Trophoblast cell (in vitro differentiated cells and primary cell): ENCODE measurements at regions not wholly inside any gene's neighbourhood (a gene's known extent, or its start where the extent isn't known, plus 50 kb on each side); places are given as distances from the start of the nearest gene placed in this dataset.

Experiments
- DNase-seq, 2 donors: peaks; one replicate each; pipeline ENCODE4 v3.0.0-alpha.2; 2016
- H2AFZ ChIP-seq: 2 replicates; pipeline ENCODE4 v1.6.1; 2013; ENCODE audit warnings: low read length, moderate library complexity, mild to moderate bottlenecking; ENCODE audit not compliant: insufficient read depth, poor library complexity
- H2AK5ac ChIP-seq: 2 replicates; pipeline ENCODE4 v1.6.1; 2013; ENCODE audit warnings: mild to moderate bottlenecking, low read length
- H2BK120ac ChIP-seq: 2 replicates; pipeline ENCODE4 v1.6.1; 2013; ENCODE audit warnings: low read length, mild to moderate bottlenecking, moderate library complexity; ENCODE audit not compliant: insufficient read depth, poor library complexity
- H2BK12ac ChIP-seq: 2 replicates; pipeline ENCODE4 v1.6.1; 2013; ENCODE audit warnings: mild to moderate bottlenecking, low read length, moderate library complexity
- H2BK5ac ChIP-seq: 2 replicates; pipeline ENCODE4 v1.6.1; 2013; ENCODE audit warnings: low read length, low read depth, moderate library complexity, mild to moderate bottlenecking; ENCODE audit not compliant: poor library complexity
- H3K14ac ChIP-seq: 2 replicates; pipeline ENCODE4 v1.6.1; 2013; ENCODE audit warnings: mild to moderate bottlenecking, low read length
- H3K18ac ChIP-seq: 2 replicates; pipeline ENCODE4 v1.6.1; 2013; ENCODE audit warnings: mild to moderate bottlenecking, low read length
- H3K23ac ChIP-seq: 2 replicates; pipeline ENCODE4 v1.6.1; 2013; ENCODE audit warnings: low read length
- H3K27ac ChIP-seq: 2 replicates; pipeline ENCODE4 v1.5.1; 2013; ENCODE audit warnings: low read depth, mild to moderate bottlenecking, inconsistent platforms, low read length, moderate library complexity
- H3K27me3 ChIP-seq: 2 replicates; pipeline ENCODE4 v1.6.1; 2013; ENCODE audit warnings: inconsistent platforms, mild to moderate bottlenecking, low read length, moderate library complexity; ENCODE audit not compliant: insufficient read depth
- H3K36me3 ChIP-seq, 2 experiments: 1 replicate in 1 of 2; 2 replicates in 1 of 2; pipeline ENCODE4 v1.6.1; 2013; ENCODE audit warnings: low read length in 2 of 2, mild to moderate bottlenecking in 2 of 2, moderate library complexity in 1 of 2; ENCODE audit not compliant: insufficient read depth in 2 of 2, control insufficient read depth in 1 of 2
- H3K4ac ChIP-seq: 2 replicates; pipeline ENCODE4 v1.6.1; 2013; ENCODE audit warnings: low read depth, mild to moderate bottlenecking, low read length, moderate library complexity
- H3K4me1 ChIP-seq, 2 experiments: 1 replicate in 1 of 2; 2 replicates in 1 of 2; pipeline ENCODE4 v1.6.1; 2013; ENCODE audit warnings: low read length in 2 of 2, mild to moderate bottlenecking in 2 of 2, moderate library complexity in 1 of 2; ENCODE audit not compliant: insufficient read depth in 2 of 2, control insufficient read depth in 1 of 2
- H3K4me2 ChIP-seq: 2 replicates; pipeline ENCODE4 v1.6.1; 2013; ENCODE audit warnings: inconsistent platforms, mild to moderate bottlenecking, low read length, moderate library complexity
- H3K4me3 ChIP-seq: 2 replicates; pipeline ENCODE4 v1.5.1; 2013; ENCODE audit warnings: mild to moderate bottlenecking, low read depth, low read length, inconsistent platforms
- H3K79me1 ChIP-seq: one replicate; pipeline ENCODE4 v1.6.1; 2013; ENCODE audit warnings: low read length
- H3K79me2 ChIP-seq: 2 replicates; pipeline ENCODE4 v1.6.1; 2013; ENCODE audit warnings: low read length, mild to moderate bottlenecking; ENCODE audit not compliant: control insufficient read depth, insufficient read depth, poor library complexity
- H3K9ac ChIP-seq: 2 replicates; pipeline ENCODE4 v1.6.1; 2013; ENCODE audit warnings: mild to moderate bottlenecking, low read length
- H3K9me3 ChIP-seq: 2 replicates; pipeline ENCODE4 v1.6.1; 2013; ENCODE audit warnings: low read depth, mild to moderate bottlenecking, control low read depth, inconsistent platforms, low read length; ENCODE audit not compliant: insufficient read depth
- H4K12ac ChIP-seq: 2 replicates; pipeline ENCODE4 v1.6.1; 2013; ENCODE audit warnings: low read depth, mild to moderate bottlenecking, low read length, moderate library complexity
- H4K8ac ChIP-seq: 2 replicates; pipeline ENCODE4 v1.6.1; 2013; ENCODE audit warnings: low read depth, mild to moderate bottlenecking, low read length, moderate library complexity
- H4K91ac ChIP-seq: one replicate; pipeline ENCODE4 v1.6.1; 2013; ENCODE audit warnings: low read depth, mild to moderate bottlenecking, low read length, moderate library complexity
- WGBS: extraction: QIAGEN DNeasy Blood & Tissue Kit; methylation state at CpG from one replicate; pipeline ENCODE4 v1.1.7; 2013; ENCODE audit warnings: missing lambda C conversion rate; ENCODE audit not compliant: insufficient read length, insufficient coverage; ENCODE audit errors: extremely low coverage; 5-methylcytosine and 5-hydroxymethylcytosine counted together

DNA sequence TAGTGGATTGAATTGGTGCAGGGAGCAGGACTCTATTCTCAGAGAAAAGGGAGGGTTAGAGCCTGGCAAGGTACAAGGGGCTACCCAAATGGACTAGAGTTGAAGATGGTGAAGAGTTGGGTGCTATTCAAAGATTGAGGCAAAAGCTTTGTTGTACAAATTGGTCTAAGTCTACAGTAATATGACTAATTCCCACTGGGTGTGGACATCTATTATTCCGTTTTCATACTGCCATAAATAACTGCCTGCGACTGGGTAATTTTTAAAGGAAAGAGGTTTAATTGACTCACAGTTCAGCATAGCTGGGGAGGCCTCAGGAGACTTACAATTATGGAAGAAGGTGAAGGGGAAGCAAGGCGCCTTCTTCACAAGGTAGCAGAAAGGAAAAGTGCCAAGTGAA, 266.3 kb downstream of the TPBG start:
- H3K9me3 ChIP-seq = no peaks in the 10 kb centered on the region
- no peak overlapping the region for H2BK12ac ChIP-seq
- H3K4me2 ChIP-seq = no peak overlapping the region
- no peak overlapping the region for H4K8ac ChIP-seq
- WGBS = no CpG with 5 or more reads among the region's 3 CpGs
- no peak overlapping the region for H3K9ac ChIP-seq
- H3K27ac ChIP-seq = no peak overlapping the region
- no peak overlapping the region for H4K91ac ChIP-seq
- H3K4me1 ChIP-seq = no peaks in the 10 kb centered on the region
- no peak overlapping the region for H3K23ac ChIP-seq
- H3K4ac ChIP-seq = no peak overlapping the region
- H3K4me3 ChIP-seq = no peak overlapping the region
- H3K79me2 ChIP-seq = no peaks in the 10 kb centered on the region
- no peaks in the 10 kb centered on the region for H3K79me1 ChIP-seq
- H2BK120ac ChIP-seq = no peak overlapping the region
- no peaks in the 10 kb centered on the region for H3K36me3 ChIP-seq
- no peak overlapping the region for H3K18ac ChIP-seq
- DNase-seq = no peak
- H2AFZ ChIP-seq = no peak overlapping the region
- H3K27me3 ChIP-seq = no peaks in the 10 kb centered on the region
- H2AK5ac ChIP-seq = no peak overlapping the region
- no peak overlapping the region for H4K12ac ChIP-seq
- no peak overlapping the region for H3K14ac ChIP-seq
- H2BK5ac ChIP-seq = no peak overlapping the region

DNA sequence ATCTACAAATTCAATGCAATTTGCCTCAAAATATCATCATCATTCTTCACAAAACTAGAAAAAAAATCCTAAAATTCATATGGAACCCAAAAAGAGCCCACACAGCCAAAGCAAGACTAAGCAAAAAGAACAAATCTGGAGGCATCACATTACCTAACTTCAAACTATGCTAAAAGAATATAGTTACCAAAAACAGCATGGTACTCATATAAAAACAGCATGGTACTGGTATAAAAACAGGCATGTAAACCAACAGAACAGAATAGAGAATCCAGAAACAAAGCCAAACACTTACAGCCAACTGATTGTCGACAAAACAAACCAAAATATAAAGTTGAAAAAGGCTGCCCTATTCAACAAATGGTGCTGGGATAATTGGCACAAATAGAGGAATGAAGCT, 278.1 kb downstream of the TPBG start:
- WGBS = no CpG with 5 or more reads among the region's 1 CpG

DNA sequence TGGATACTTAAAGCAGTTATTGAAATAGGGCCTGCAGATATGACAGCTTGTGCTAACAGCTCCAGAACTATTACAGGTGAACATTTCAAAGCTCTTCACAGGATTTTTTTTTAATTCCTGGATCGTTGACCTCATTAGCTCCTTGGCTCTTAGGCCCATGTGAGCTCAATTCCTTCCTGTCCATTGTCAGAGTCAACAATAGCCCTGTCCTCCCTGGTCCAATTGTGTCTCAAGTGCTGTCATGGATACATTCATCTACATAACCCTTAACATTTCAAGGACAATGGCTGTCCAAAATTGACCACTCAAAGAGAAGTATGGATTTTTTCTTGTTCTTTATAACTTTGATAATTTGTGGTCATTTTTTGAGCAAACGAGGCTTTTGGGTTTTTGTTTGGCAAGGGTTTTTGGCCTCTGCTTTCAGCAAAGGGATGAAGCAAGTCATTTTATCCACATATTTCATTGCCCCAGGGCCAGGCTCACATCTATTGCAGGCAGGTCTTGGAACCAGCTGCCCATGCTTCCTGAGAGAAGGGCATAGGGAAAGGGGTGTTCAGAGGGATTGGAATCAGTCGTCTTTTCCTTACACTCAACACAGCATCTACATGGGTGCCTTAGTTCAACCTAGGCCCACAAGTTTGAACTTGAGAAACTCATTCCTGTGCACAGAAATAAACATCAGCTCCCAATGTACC, 282.1 kb downstream of the TPBG start:
- Histone ChIP-seq H4K8ac (no peak overlapping the region), H3K9ac (no peak overlapping the region), H3K18ac (no peak overlapping the region), H3K23ac (no peak overlapping the region), H2BK5ac (no peak overlapping the region), H2BK12ac (no peak overlapping the region), H3K27ac (no peak overlapping the region), H3K4me3 (no peak overlapping the region), H3K4me2 (no peak overlapping the region), H3K79me1 (no peaks in the 10 kb centered on the region), H4K91ac (no peak overlapping the region), H3K4me1 (no peaks in the 10 kb centered on the region), H2AK5ac (no peak overlapping the region), H3K14ac (no peak overlapping the region), H2AFZ (no peak overlapping the region), H3K79me2 (no peaks in the 10 kb centered on the region), H3K36me3 (no peaks in the 10 kb centered on the region), H3K9me3 (no peaks in the 10 kb centered on the region), H3K4ac (no peak overlapping the region), H3K27me3 (no peaks in the 10 kb centered on the region), H4K12ac (no peak overlapping the region), H2BK120ac (no peak overlapping the region)
- no peak for DNase-seq
- no CpG with 5 or more reads among the region's 3 CpGs for WGBS

More for the DNA sequence above, 278.1 kb downstream of the TPBG start:
- no peaks in the 10 kb centered on the region for H3K36me3 ChIP-seq
- H3K27me3 ChIP-seq = no peaks in the 10 kb centered on the region
- H3K4ac ChIP-seq = no peak overlapping the region
- DNase-seq = no peak
- no peak overlapping the region for H2BK12ac ChIP-seq
- no peak overlapping the region for H3K9ac ChIP-seq
- no peak overlapping the region for H4K8ac ChIP-seq
- no peak overlapping the region for H3K4me2 ChIP-seq
- H2AFZ ChIP-seq = no peak overlapping the region
- no peaks in the 10 kb centered on the region for H3K4me1 ChIP-seq
- H3K79me2 ChIP-seq = no peaks in the 10 kb centered on the region
- H3K4me3 ChIP-seq = no peak overlapping the region
- H2AK5ac ChIP-seq = no peak overlapping the region
- no peaks in the 10 kb centered on the region for H3K9me3 ChIP-seq
- no peak overlapping the region for H3K23ac ChIP-seq
- no peak overlapping the region for H3K18ac ChIP-seq
- no peak overlapping the region for H4K91ac ChIP-seq
- no peak overlapping the region for H4K12ac ChIP-seq
- no peak overlapping the region for H3K27ac ChIP-seq
- H2BK5ac ChIP-seq = no peak overlapping the region
- H2BK120ac ChIP-seq = no peak overlapping the region
- H3K79me1 ChIP-seq = no peaks in the 10 kb centered on the region
- H3K14ac ChIP-seq = no peak overlapping the region

DNA sequence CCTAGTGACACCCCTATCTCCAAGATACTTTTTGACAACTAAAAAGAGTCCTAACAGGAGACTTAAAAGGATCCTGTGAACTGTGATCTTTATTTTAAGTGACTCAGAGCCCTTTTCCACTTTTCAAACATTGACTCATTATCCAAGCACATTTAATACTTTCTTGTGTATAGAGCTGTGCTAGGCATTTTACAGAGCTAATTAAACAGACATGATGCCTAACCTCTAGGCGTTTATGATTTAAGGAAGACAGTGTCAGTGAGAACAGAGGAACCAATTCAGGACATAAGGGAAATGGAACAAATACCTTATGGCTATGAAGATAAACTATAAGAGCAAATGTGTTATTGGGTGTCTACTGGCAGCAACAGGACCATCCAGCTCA, 282.6 kb downstream of the TPBG start:
- no peaks in the 10 kb centered on the region for H3K36me3 ChIP-seq
- H2AK5ac ChIP-seq = no peak overlapping the region
- H3K4me2 ChIP-seq = no peak overlapping the region
- no peak overlapping the region for H3K9ac ChIP-seq
- no peak overlapping the region for H2BK5ac ChIP-seq
- H3K79me2 ChIP-seq = no peaks in the 10 kb centered on the region
- H3K14ac ChIP-seq = no peak overlapping the region
- H3K27ac ChIP-seq = no peak overlapping the region
- no peak overlapping the region for H4K12ac ChIP-seq
- no peak overlapping the region for H3K4me3 ChIP-seq
- H4K91ac ChIP-seq = no peak overlapping the region
- H3K23ac ChIP-seq = no peak overlapping the region
- no peak overlapping the region for H3K18ac ChIP-seq
- no peaks in the 10 kb centered on the region for H3K79me1 ChIP-seq
- no peaks in the 10 kb centered on the region for H3K9me3 ChIP-seq
- no peak overlapping the region for H4K8ac ChIP-seq
- no CpG with 5 or more reads among the region's 1 CpG for whole genome bisulfite sequencing
- no peak overlapping the region for H2BK12ac ChIP-seq
- no peak overlapping the region for H3K4ac ChIP-seq
- H2AFZ ChIP-seq = no peak overlapping the region
- no peak overlapping the region for H2BK120ac ChIP-seq
- H3K27me3 ChIP-seq = no peaks in the 10 kb centered on the region
- no peaks in the 10 kb centered on the region for H3K4me1 ChIP-seq
- no peak for DNase-seq
